Tibial nerve (tissue), 4 donors: ENCODE measurements at regions not wholly inside any gene's neighbourhood (a gene's known extent, or its start where the extent isn't known, plus 50 kb on each side); places are given as distances from the start of the nearest gene placed in this dataset.

Source experiments
- CTCF ChIP-seq, 5 experiments: fragments of 200-600 bp in 3 of 5; fragments of 450-650 bp in 2 of 5; sonication (generic) in 3 of 5; IDR thresholded peaks; one replicate each; pipeline ENCODE4 v1.5.1; 2016 to 2019; ENCODE audit warnings: antibody characterized with exemption in 5 of 5, mild to moderate bottlenecking in 3 of 5, moderate library complexity in 2 of 5
- EP300 ChIP-seq, 2 donors: sonication (generic); formaldehyde crosslinking; IDR thresholded peaks; one replicate each; pipeline ENCODE4 v1.6.1; 2017; ENCODE audit warnings: antibody characterized with exemption in 2 of 2, mild to moderate bottlenecking in 1 of 2
- POLR2A ChIP-seq, 2 donors: fragments of 450-650 bp; IDR thresholded peaks; one replicate each; pipeline ENCODE4 v1.6.1; 2017; ENCODE audit warnings: antibody characterized with exemption in 2 of 2, mild to moderate bottlenecking in 2 of 2, moderate library complexity in 2 of 2

GRCh38 chr2:53040536-53041229, 726.9 kb upstream of the CHAC2 start:
- no peak for TF ChIP-seq POLR2A (IDR thresholded peaks at IDR 0.05)
- no peak for TF ChIP-seq EP300 (IDR thresholded peaks at IDR 0.05)
- TF ChIP-seq CTCF (IDR thresholded peaks at IDR 0.05) = no peak
